ENCODE measurements at regions not wholly inside any gene's neighbourhood (a gene's known extent, or its start where the extent isn't known, plus 50 kb on each side); places are given as distances from the start of the nearest gene placed in this dataset.

- no peaks in the 10 kb centered on the region for H3K36me3 Mint-ChIP-seq (ENCODE audit: insufficient read depth, unreplicated experiment)
- TF ChIP-seq CTCF (IDR thresholded peaks at IDR 0.05; ENCODE audit: unreplicated experiment): no peak
- H3K4me1 Mint-ChIP-seq (ENCODE audit: insufficient read depth, unreplicated experiment): no peaks in the 10 kb centered on the region
- H3K9me3 Mint-ChIP-seq (ENCODE audit: unreplicated experiment): peaks cover 9% of the 10 kb centered on the region
- DNase-seq (ENCODE audit: unreplicated experiment): no peak
- BruUV-seq (replicated peaks): no TSS peak
- H3K4me3 Mint-ChIP-seq (ENCODE audit: unreplicated experiment): no peak overlapping the region
- H3K27ac Mint-ChIP-seq (ENCODE audit: low read depth, unreplicated experiment): peak overlapping the region; percentile 28
- ChIA-PET POLR2A (interaction anchor here (0.8 to 1.0 kb wide), 3 partner anchors 68 to 570 kb away, joined by 3 to 5 read pairs (median 4); no protein-coding TSS in a partner anchor), CTCF (interaction anchor here (0.6 to 3.1 kb wide), 9 partner anchors 9 to 816 kb away, joined by 3 to 15 read pairs (median 3); no protein-coding TSS in a partner anchor)
- no peaks in the 10 kb centered on the region for H3K27me3 Mint-ChIP-seq (ENCODE audit: insufficient read depth, unreplicated experiment)
- intact Hi-C loops (cut with micrococcal nuclease): no loop called here
Observed at GRCh38 chr12:58349161-58349560, 407.8 kb downstream of the ATP23 start.

- no peak for TF ChIP-seq CTCF (IDR thresholded peaks at IDR 0.05; ENCODE audit: unreplicated experiment)
- Mint-ChIP-seq H3K4me1 (ENCODE audit: insufficient read depth, unreplicated experiment) (no peaks in the 10 kb centered on the region), H3K27me3 (ENCODE audit: insufficient read depth, unreplicated experiment) (no peaks in the 10 kb centered on the region), H3K9me3 (ENCODE audit: unreplicated experiment) (no peaks in the 10 kb centered on the region), H3K36me3 (ENCODE audit: insufficient read depth, unreplicated experiment) (no peaks in the 10 kb centered on the region), H3K4me3 (ENCODE audit: unreplicated experiment) (no peak overlapping the region), H3K27ac (ENCODE audit: low read depth, unreplicated experiment) (no peak overlapping the region)
- POLR2A ChIA-PET: no interaction called here
- no peak for DNase-seq (ENCODE audit: unreplicated experiment)
- no TSS peak for BruUV-seq (replicated peaks)
- intact Hi-C loops (cut with micrococcal nuclease): no loop called here
- CTCF ChIA-PET: interaction anchor here (1.5 kb wide), 1 partner anchor 10 kb away, joined by 4 read pairs; no protein-coding TSS in a partner anchor
Observed at GRCh38 chr12:58356794-58357193, 415.4 kb downstream of the ATP23 start.

GRCh38 chr12:58357511-58357910, 416.1 kb downstream of the ATP23 start:
- no peak for DNase-seq (ENCODE audit: unreplicated experiment)
- POLR2A ChIA-PET: no interaction called here
- no peak for TF ChIP-seq CTCF (IDR thresholded peaks at IDR 0.05; ENCODE audit: unreplicated experiment)
- Mint-ChIP-seq H3K27ac (ENCODE audit: low read depth, unreplicated experiment) (no peak overlapping the region), H3K9me3 (ENCODE audit: unreplicated experiment) (no peaks in the 10 kb centered on the region), H3K27me3 (ENCODE audit: insufficient read depth, unreplicated experiment) (no peaks in the 10 kb centered on the region), H3K36me3 (ENCODE audit: insufficient read depth, unreplicated experiment) (no peaks in the 10 kb centered on the region), H3K4me1 (ENCODE audit: insufficient read depth, unreplicated experiment) (no peaks in the 10 kb centered on the region), H3K4me3 (ENCODE audit: unreplicated experiment) (no peak overlapping the region)
- intact Hi-C loops (cut with micrococcal nuclease): no loop called here
- BruUV-seq (replicated peaks): no TSS peak
- CTCF ChIA-PET: interaction anchor here (0.7 to 1.6 kb wide), 4 partner anchors 9 to 86 kb away, joined by 3 to 6 read pairs (median 4); no protein-coding TSS in a partner anchor

GRCh38 chr12:58358369-58358768, 417.0 kb downstream of the ATP23 start:
- Mint-ChIP-seq H3K4me3 (ENCODE audit: unreplicated experiment) (no peak overlapping the region), H3K36me3 (ENCODE audit: insufficient read depth, unreplicated experiment) (no peaks in the 10 kb centered on the region), H3K27me3 (ENCODE audit: insufficient read depth, unreplicated experiment) (no peaks in the 10 kb centered on the region), H3K4me1 (ENCODE audit: insufficient read depth, unreplicated experiment) (no peaks in the 10 kb centered on the region), H3K9me3 (ENCODE audit: unreplicated experiment) (no peaks in the 10 kb centered on the region), H3K27ac (ENCODE audit: low read depth, unreplicated experiment) (no peak overlapping the region)
- no peak for TF ChIP-seq CTCF (IDR thresholded peaks at IDR 0.05; ENCODE audit: unreplicated experiment)
- no TSS peak for BruUV-seq (replicated peaks)
- CTCF ChIA-PET: interaction anchor here (0.6 to 1.6 kb wide), 3 partner anchors 9 to 85 kb away, joined by 3 to 6 read pairs (median 3); no protein-coding TSS in a partner anchor
- intact Hi-C loops (cut with micrococcal nuclease): no loop called here
- POLR2A ChIA-PET: no interaction called here
- no peak for DNase-seq (ENCODE audit: unreplicated experiment)

Measured in MCF 10A (cell line).